ENCODE measurements at regions not wholly inside any gene's neighbourhood (a gene's known extent, or its start where the extent isn't known, plus 50 kb on each side); places are given as distances from the start of the nearest gene placed in this dataset.

GRCh38 chr2:226618875-226619605 is 180.6 kb downstream of the IRS1 start (continued):
- TF ChIP-seq, protein P1, sequence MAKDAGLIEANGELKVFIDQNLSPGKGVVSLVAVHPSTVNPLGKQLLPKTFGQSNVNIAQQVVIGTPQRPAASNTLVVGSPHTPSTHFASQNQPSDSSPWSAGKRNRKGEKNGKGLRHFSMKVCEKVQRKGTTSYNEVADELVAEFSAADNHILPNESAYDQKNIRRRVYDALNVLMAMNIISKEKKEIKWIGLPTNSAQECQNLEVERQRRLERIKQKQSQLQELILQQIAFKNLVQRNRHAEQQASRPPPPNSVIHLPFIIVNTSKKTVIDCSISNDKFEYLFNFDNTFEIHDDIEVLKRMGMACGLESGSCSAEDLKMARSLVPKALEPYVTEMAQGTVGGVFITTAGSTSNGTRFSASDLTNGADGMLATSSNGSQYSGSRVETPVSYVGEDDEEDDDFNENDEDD (CRISPR knock-in tag; IDR thresholded peaks at IDR 0.05; ENCODE audit: borderline replicate concordance) = peak; percentile 18; the same call in 1 of the 2 replicates
- TF ChIP-seq THRA (CRISPR knock-in tag; IDR thresholded peaks at IDR 0.05; ENCODE audit: borderline replicate concordance) (peak; percentile 94), HNF4G (IDR thresholded peaks at IDR 0.05; ENCODE audit: borderline replicate concordance, low read depth, low read length) (peak; percentile 98), HNF4G (CRISPR knock-in tag; IDR thresholded peaks at IDR 0.05; ENCODE audit: borderline replicate concordance, low read depth) (peak; percentile 74; the same call in 1 of the 2 replicates), AKAP8 (CRISPR knock-in tag; IDR thresholded peaks at IDR 0.05) (peak; percentile 71; the same call in 1 of the 2 replicates), PHF21A (CRISPR knock-in tag; IDR thresholded peaks at IDR 0.05) (peak; percentile 77), ZNF614 (CRISPR knock-in tag; IDR thresholded peaks at IDR 0.05; ENCODE audit: borderline replicate concordance) (peak; percentile 74; the same call in 1 of the 2 replicates), ZNF782 (CRISPR knock-in tag; IDR thresholded peaks at IDR 0.05; ENCODE audit: borderline replicate concordance) (no peak), ZNF205 (CRISPR knock-in tag; IDR thresholded peaks at IDR 0.05) (peak; percentile 81), NPAS2 (CRISPR knock-in tag; IDR thresholded peaks at IDR 0.05; ENCODE audit: borderline replicate concordance) (no peak), FOXK1 (CRISPR knock-in tag; IDR thresholded peaks at IDR 0.05; ENCODE audit: borderline replicate concordance, low read depth) (peak; percentile 52; the same call in 1 of the 2 replicates), ZFP82 (CRISPR knock-in tag; IDR thresholded peaks at IDR 0.05; ENCODE audit: borderline replicate concordance) (no peak), TBX3 (IDR thresholded peaks at IDR 0.05; ENCODE audit: borderline replicate concordance) (peak; percentile 98), BCL6 (CRISPR knock-in tag; IDR thresholded peaks at IDR 0.05) (peak; percentile 96), KLF6 (CRISPR knock-in tag; IDR thresholded peaks at IDR 0.05) (peak; percentile 58; the same call in 1 of the 2 replicates), FOXO1 (CRISPR knock-in tag; IDR thresholded peaks at IDR 0.05) (peak; percentile 79), ZXDC (CRISPR knock-in tag; IDR thresholded peaks at IDR 0.05) (no peak), TSC22D2 (CRISPR knock-in tag; IDR thresholded peaks at IDR 0.05; ENCODE audit: borderline replicate concordance) (peak; percentile 88; the same call in 1 of the 2 replicates), BRCA1 (CRISPR knock-in tag; IDR thresholded peaks at IDR 0.05) (peak; percentile 62; the same call in 1 of the 2 replicates), ZNF790 (CRISPR knock-in tag; IDR thresholded peaks at IDR 0.05; ENCODE audit: borderline replicate concordance) (peak; percentile 57; the same call in 1 of the 2 replicates), ZBTB8A (CRISPR knock-in tag; IDR thresholded peaks at IDR 0.05; ENCODE audit: borderline replicate concordance, low read depth) (no peak)
- TF ChIP-seq, protein P2, sequence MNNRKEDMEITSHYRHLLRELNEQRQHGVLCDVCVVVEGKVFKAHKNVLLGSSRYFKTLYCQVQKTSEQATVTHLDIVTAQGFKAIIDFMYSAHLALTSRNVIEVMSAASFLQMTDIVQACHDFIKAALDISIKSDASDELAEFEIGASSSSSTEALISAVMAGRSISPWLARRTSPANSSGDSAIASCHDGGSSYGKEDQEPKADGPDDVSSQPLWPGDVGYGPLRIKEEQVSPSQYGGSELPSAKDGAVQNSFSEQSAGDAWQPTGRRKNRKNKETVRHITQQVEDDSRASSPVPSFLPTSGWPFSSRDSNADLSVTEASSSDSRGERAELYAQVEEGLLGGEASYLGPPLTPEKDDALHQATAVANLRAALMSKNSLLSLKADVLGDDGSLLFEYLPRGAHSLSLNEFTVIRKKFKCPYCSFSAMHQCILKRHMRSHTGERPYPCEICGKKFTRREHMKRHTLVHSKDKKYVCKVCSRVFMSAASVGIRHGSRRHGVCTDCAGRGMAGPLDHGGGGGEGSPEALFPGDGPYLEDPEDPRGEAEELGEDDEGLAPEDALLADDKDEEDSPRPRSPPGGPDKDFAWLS (CRISPR knock-in tag; IDR thresholded peaks at IDR 0.05; ENCODE audit: borderline replicate concordance) = no peak
